ENCODE measurements at regions not wholly inside any gene's neighbourhood (a gene's known extent, or its start where the extent isn't known, plus 50 kb on each side); places are given as distances from the start of the nearest gene placed in this dataset.

GRCh38 chr2:120483355-120483754, 137.4 kb downstream of the INHBB start:
- no peak for DNase-seq (ENCODE audit: low spot score)

GRCh38 chr2:120485096-120485495, 139.2 kb downstream of the INHBB start:
- TF ChIP-seq CTCF (conservative IDR thresholded peaks at IDR 0.05; ENCODE audit: low read depth): no peak
- ChIA-PET CTCF (interaction anchor here (0.7 kb wide), 1 partner anchor 592 kb away, joined by 3 read pairs; no protein-coding TSS in a partner anchor), POLR2A (ENCODE audit: low non-redundant PET) (no interaction called here)
- no peak for DNase-seq (ENCODE audit: low spot score)
- no peak overlapping the region for H3K27ac ChIP-seq

More at GRCh38 chr2:120483355-120483754, 137.4 kb downstream of the INHBB start:
- H3K27ac ChIP-seq: no peak overlapping the region
- ChIA-PET POLR2A (ENCODE audit: low non-redundant PET) (no interaction called here), CTCF (no interaction called here)
- TF ChIP-seq CTCF (conservative IDR thresholded peaks at IDR 0.05; ENCODE audit: low read depth): no peak

DNA sequence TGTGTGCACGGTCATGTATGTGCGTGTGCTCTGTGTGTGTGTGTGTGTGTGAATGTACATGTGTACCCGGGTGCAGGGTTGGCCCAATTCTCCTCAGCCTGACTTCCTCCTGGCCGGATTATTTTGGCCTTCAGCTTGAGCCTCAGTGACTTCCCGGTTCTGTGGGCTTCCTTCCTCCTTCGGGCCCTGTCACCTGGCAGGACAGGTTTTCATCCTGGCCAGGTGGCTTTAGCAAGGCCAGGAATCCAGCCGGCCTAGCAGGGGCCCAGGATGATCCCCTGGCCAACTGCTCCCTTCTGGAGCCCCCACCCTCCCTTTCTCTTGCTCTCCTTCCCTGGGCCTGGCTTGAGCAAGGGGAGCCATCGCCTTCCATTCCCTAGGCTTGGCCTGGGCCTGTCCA, 140.5 kb downstream of the INHBB start:
- DNase-seq (ENCODE audit: low spot score): no peak
- no peak for TF ChIP-seq CTCF (conservative IDR thresholded peaks at IDR 0.05; ENCODE audit: low read depth)
- H3K27ac ChIP-seq: no peak overlapping the region
- ChIA-PET CTCF (interaction anchor here (1.0 kb wide), 1 partner anchor 22 kb away, joined by 3 read pairs; no protein-coding TSS in a partner anchor), POLR2A (ENCODE audit: low non-redundant PET) (no interaction called here)

- no peak for TF ChIP-seq CTCF (conservative IDR thresholded peaks at IDR 0.05; ENCODE audit: low read depth)
- CTCF ChIA-PET: interaction anchor here (1.0 kb wide), 1 partner anchor 22 kb away, joined by 3 read pairs; no protein-coding TSS in a partner anchor
- no peak overlapping the region for H3K27ac ChIP-seq
- no peak for DNase-seq (ENCODE audit: low spot score)
- POLR2A ChIA-PET (ENCODE audit: low non-redundant PET): no interaction called here
These were observed 141.0 kb downstream of the INHBB start for GRCh38 chr2:120486946-120487345.

DNA sequence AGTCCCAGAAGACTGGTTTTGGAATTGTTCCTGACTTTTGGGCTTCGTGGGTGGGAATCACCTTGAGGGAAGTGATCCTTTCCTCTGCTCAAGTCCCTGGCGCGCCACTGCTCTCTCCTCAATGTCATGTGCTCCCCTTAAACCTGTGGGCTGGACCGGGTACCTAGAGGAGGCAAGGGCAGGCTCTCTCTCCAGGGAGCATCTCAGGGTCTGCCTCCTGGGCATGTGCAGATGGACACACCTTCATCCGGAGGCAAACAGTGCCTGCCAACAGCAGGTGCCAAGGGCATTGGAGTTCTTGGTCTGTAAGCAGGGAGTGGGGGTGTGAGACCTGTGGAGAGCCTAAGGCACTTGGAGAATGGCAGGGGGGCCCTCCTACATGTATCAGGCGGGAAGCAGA, 142.6 kb downstream of the INHBB start:
- no peak overlapping the region for H3K27ac ChIP-seq
- POLR2A ChIA-PET (ENCODE audit: low non-redundant PET): no interaction called here
- no peak for TF ChIP-seq CTCF (conservative IDR thresholded peaks at IDR 0.05; ENCODE audit: low read depth)
- CTCF ChIA-PET: no interaction called here
- no peak for DNase-seq (ENCODE audit: low spot score)

GRCh38 chr2:120489023-120489422, 143.1 kb downstream of the INHBB start:
- DNase-seq (ENCODE audit: low spot score): no peak
- POLR2A ChIA-PET (ENCODE audit: low non-redundant PET): no interaction called here
- no peak overlapping the region for H3K27ac ChIP-seq
- CTCF ChIA-PET: no interaction called here
- no peak for TF ChIP-seq CTCF (conservative IDR thresholded peaks at IDR 0.05; ENCODE audit: low read depth)
